ENCODE measurements at regions not wholly inside any gene's neighbourhood (a gene's known extent, or its start where the extent isn't known, plus 50 kb on each side); places are given as distances from the start of the nearest gene placed in this dataset.

GRCh38 chr11:10380921-10381320 lies 74.1 kb upstream of the AMPD3 start:
- Histone ChIP-seq H3K4me3 (ENCODE audit: low read depth, low read length) (no peak overlapping the region), H3K36me3 (ENCODE audit: control insufficient read depth, insufficient read depth, low read length) (no peaks in the 10 kb centered on the region), H3K27me3 (ENCODE audit: control insufficient read depth, insufficient read depth, low read length) (peaks cover 2% of the 10 kb centered on the region)
- TF ChIP-seq, protein P1, sequence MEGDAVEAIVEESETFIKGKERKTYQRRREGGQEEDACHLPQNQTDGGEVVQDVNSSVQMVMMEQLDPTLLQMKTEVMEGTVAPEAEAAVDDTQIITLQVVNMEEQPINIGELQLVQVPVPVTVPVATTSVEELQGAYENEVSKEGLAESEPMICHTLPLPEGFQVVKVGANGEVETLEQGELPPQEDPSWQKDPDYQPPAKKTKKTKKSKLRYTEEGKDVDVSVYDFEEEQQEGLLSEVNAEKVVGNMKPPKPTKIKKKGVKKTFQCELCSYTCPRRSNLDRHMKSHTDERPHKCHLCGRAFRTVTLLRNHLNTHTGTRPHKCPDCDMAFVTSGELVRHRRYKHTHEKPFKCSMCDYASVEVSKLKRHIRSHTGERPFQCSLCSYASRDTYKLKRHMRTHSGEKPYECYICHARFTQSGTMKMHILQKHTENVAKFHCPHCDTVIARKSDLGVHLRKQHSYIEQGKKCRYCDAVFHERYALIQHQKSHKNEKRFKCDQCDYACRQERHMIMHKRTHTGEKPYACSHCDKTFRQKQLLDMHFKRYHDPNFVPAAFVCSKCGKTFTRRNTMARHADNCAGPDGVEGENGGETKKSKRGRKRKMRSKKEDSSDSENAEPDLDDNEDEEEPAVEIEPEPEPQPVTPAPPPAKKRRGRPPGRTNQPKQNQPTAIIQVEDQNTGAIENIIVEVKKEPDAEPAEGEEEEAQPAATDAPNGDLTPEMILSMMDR (IDR thresholded peaks at IDR 0.05; ENCODE audit: insufficient read depth, low read length, poor library complexity, severe bottlenecking), result no peak
- DNase-seq (ENCODE audit: low read depth), result no peak

- no peak overlapping the region for H3K4me3 ChIP-seq (ENCODE audit: low read depth, low read length)
- no peak for DNase-seq (ENCODE audit: low read depth)
- peaks cover 3% of the 10 kb centered on the region for H3K27me3 ChIP-seq (ENCODE audit: control insufficient read depth, insufficient read depth, low read length)
- TF ChIP-seq, protein P1 (IDR thresholded peaks at IDR 0.05; ENCODE audit: insufficient read depth, low read length, poor library complexity, severe bottlenecking), result no peak
- H3K36me3 ChIP-seq (ENCODE audit: control insufficient read depth, insufficient read depth, low read length), result no peaks in the 10 kb centered on the region
Observed at GRCh38 chr11:10381736-10382135, 73.3 kb upstream of the AMPD3 start.

DNA sequence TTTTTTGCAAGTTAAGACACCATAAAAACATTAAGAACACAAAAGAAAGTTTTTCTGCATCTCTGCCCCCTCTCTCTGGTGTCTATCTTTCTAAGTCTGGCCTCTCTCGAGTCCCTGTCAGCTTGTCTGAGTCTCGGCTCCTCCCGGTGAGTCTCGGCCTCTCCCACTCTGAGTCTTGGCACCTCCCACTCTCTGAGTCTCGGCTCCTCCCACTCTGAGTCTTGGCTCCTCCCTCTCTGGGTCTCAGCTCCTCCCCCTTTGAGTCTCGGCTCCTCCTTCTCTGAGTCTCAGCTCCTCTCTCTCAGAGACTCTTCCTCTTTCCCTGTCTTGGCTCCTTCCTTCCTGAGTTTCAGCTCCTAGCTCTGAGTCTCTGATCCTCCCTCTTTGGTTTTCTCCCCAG lies 72.5 kb upstream of the AMPD3 start:
- DNase-seq (ENCODE audit: low read depth), result no peak
- no peaks in the 10 kb centered on the region for H3K36me3 ChIP-seq (ENCODE audit: control insufficient read depth, insufficient read depth, low read length)
- TF ChIP-seq, protein P1 (IDR thresholded peaks at IDR 0.05; ENCODE audit: insufficient read depth, low read length, poor library complexity, severe bottlenecking), result no peak
- H3K4me3 ChIP-seq (ENCODE audit: low read depth, low read length), result no peak overlapping the region
- H3K27me3 ChIP-seq (ENCODE audit: control insufficient read depth, insufficient read depth, low read length), result peaks cover 10% of the 10 kb centered on the region

DNA sequence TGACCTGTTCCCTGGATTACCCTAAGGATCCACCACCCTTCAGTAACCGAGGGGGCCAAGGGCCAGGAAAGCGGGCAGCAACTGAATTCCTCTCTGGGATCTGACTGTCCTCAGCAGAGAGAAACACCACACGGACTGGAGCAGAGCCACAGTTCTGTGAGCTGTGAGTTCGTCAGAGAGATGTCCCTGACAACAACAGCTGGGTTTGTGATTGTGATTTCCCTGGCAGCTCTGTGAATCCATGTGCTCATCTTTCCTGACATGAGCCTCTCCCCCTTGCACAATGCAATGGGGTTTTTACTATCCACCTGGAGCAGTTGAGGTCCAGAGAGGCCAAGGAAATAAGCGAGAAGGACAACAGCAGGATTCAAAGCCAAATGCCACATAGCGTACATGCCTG lies 69.4 kb upstream of the AMPD3 start:
- H3K36me3 ChIP-seq (ENCODE audit: control insufficient read depth, insufficient read depth, low read length), result no peaks in the 10 kb centered on the region
- H3K27me3 ChIP-seq (ENCODE audit: control insufficient read depth, insufficient read depth, low read length), result peaks cover 18% of the 10 kb centered on the region
- DNase-seq (ENCODE audit: low read depth), result no peak
- H3K4me3 ChIP-seq (ENCODE audit: low read depth, low read length), result no peak overlapping the region
- TF ChIP-seq, protein P1 (IDR thresholded peaks at IDR 0.05; ENCODE audit: insufficient read depth, low read length, poor library complexity, severe bottlenecking), result no peak

- TF ChIP-seq, protein P1 (IDR thresholded peaks at IDR 0.05; ENCODE audit: insufficient read depth, low read length, poor library complexity, severe bottlenecking), result no peak
- Histone ChIP-seq H3K36me3 (ENCODE audit: control insufficient read depth, insufficient read depth, low read length) (no peaks in the 10 kb centered on the region), H3K27me3 (ENCODE audit: control insufficient read depth, insufficient read depth, low read length) (peaks cover 16% of the 10 kb centered on the region), H3K4me3 (ENCODE audit: low read depth, low read length) (no peak overlapping the region)
- DNase-seq (ENCODE audit: low read depth), result no peak
Observed at GRCh38 chr11:10386361-10386760, 68.7 kb upstream of the AMPD3 start.

DNA sequence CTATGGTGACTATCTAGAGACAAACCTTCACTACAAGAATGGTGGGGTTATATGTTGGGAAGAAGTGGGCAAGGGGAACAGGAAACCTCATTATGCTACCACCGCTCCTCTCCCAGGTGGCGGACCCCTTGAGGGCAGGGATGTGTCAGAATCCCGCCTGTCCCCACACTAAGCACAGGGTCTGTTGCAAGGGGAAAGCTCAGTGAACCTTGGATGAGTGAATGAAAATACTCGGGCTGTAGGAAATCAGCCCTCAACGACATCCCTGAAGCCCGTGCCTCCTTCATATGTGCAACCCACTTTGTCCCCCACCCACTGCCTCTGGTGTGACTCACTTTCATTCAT lies 68.2 kb upstream of the AMPD3 start:
- Histone ChIP-seq H3K36me3 (ENCODE audit: control insufficient read depth, insufficient read depth, low read length) (no peaks in the 10 kb centered on the region), H3K27me3 (ENCODE audit: control insufficient read depth, insufficient read depth, low read length) (peaks cover 16% of the 10 kb centered on the region), H3K4me3 (ENCODE audit: low read depth, low read length) (no peak overlapping the region)
- DNase-seq (ENCODE audit: low read depth), result no peak
- TF ChIP-seq, protein P1 (IDR thresholded peaks at IDR 0.05; ENCODE audit: insufficient read depth, low read length, poor library complexity, severe bottlenecking), result no peak
